Spleen (tissue), 7 donors: ENCODE measurements at regions not wholly inside any gene's neighbourhood (a gene's known extent, or its start where the extent isn't known, plus 50 kb on each side); places are given as distances from the start of the nearest gene placed in this dataset.

Experiments used
- POLR2A ChIP-seq, 3 donors: fragments of 450-650 bp; IDR thresholded peaks; one replicate each; pipeline ENCODE4 v1.5.1; 2017; ENCODE audit warnings: antibody characterized with exemption in 3 of 3, mild to moderate bottlenecking in 1 of 3
- POLR2AphosphoS5 ChIP-seq, 3 donors: sonication (generic); formaldehyde crosslinking; IDR thresholded peaks; one replicate each; pipeline ENCODE4 v1.5.1; 2017; ENCODE audit warnings: antibody characterized with exemption in 3 of 3
- TF ChIP-seq, protein P1 (sequence below), 11 experiments: fragments of 200-600 bp in 7 of 11; fragments of 450-650 bp in 4 of 11; sonication (generic) in 4 of 11; IDR thresholded peaks in 8 of 11; conservative IDR thresholded peaks in 3 of 11; 1 replicate in 7 of 11; 2 replicates in 4 of 11; pipeline versions ENCODE4 v1.4.0 to v1.8.0; 2016 to 2021; ENCODE audit warnings: antibody characterized with exemption in 11 of 11, inconsistent platforms in 4 of 11, mild to moderate bottlenecking in 1 of 11
- donor health status: DM: no; HTN: no; CAD: no; lungs with moderate emphysema.
- donor health status: DM: no; HTN: no; CAD: no.
- donor health status: DM: no; HTN: no; CAD: no.

DNA sequence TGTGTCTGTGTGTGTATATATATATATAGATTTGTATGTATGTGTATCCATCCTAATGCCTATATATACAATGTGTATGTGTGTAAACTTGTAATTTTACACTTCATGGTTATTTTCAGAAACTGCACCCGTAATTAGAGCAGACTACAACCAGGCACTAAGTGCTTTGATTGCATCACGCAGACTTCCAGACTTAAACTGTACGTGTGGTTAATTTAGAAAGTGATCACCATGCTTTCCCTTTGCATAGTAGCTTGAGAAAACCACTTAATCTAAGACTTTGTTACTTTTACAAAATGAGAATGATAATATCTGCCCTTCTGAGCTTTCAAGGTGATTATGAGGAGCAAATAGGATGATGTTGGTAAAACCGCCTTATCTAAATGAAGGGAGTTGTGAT, 50.1 kb upstream of the E2F3 start:
- TF ChIP-seq, protein P1, sequence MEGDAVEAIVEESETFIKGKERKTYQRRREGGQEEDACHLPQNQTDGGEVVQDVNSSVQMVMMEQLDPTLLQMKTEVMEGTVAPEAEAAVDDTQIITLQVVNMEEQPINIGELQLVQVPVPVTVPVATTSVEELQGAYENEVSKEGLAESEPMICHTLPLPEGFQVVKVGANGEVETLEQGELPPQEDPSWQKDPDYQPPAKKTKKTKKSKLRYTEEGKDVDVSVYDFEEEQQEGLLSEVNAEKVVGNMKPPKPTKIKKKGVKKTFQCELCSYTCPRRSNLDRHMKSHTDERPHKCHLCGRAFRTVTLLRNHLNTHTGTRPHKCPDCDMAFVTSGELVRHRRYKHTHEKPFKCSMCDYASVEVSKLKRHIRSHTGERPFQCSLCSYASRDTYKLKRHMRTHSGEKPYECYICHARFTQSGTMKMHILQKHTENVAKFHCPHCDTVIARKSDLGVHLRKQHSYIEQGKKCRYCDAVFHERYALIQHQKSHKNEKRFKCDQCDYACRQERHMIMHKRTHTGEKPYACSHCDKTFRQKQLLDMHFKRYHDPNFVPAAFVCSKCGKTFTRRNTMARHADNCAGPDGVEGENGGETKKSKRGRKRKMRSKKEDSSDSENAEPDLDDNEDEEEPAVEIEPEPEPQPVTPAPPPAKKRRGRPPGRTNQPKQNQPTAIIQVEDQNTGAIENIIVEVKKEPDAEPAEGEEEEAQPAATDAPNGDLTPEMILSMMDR (IDR thresholded peaks at IDR 0.05 in 8 of 11, conservative IDR thresholded peaks at IDR 0.05 in 3 of 11), result no peak
- no peak for TF ChIP-seq POLR2AphosphoS5 (IDR thresholded peaks at IDR 0.05)
- no peak for TF ChIP-seq POLR2A (IDR thresholded peaks at IDR 0.05)
